GM18951 (cell line): ENCODE measurements at regions not wholly inside any gene's neighbourhood (a gene's known extent, or its start where the extent isn't known, plus 50 kb on each side); places are given as distances from the start of the nearest gene placed in this dataset.
"Not testable (repeated sequence)": the region's sequence is repeated elsewhere in the genome, so short reads cannot be mapped to it uniquely, and the experiment has no call there.

Source experiments
- POLR2A ChIP-seq: IDR thresholded peaks from 4 replicates; pipeline ENCODE4 v1.6.1; 2011; ENCODE audit warnings: mild to moderate bottlenecking; ENCODE audit not compliant: insufficient read length, insufficient read depth; ENCODE audit errors: extremely low read depth
- in situ Hi-C: fragments of 300-500 bp; cut with MboI; formaldehyde crosslinking; loops from one replicate; pipeline ENCODE4 v1.12.0; 2022; ENCODE audit warnings: low sequenced_read_pairs, mixed read lengths, inconsistent platforms; ENCODE audit not compliant: unreplicated experiment

DNA sequence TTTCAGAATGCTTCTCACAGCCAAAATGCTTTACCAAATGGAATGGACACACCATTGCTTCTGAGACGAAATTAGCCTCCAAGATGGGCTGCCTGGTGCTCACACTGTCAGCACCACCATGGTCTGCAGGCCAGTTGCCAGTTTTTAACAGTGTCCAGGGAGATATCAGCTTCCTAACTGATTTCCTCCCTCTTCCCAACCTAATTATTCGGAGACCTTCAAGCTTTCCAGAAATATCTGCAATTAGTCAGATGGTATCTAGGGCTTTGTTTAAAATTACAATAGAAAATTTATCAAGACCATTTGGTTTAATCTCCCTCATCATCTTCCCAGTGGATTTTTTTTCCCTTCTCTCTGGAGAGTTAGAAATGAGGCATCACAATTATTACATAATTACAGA is 287.5 kb downstream of the ZPLD1 start:
- in situ Hi-C loops = loop anchor here (25.0 kb wide), 1 partner anchor 915 kb away; no protein-coding TSS in a partner anchor
- TF ChIP-seq POLR2A = no peak

DNA sequence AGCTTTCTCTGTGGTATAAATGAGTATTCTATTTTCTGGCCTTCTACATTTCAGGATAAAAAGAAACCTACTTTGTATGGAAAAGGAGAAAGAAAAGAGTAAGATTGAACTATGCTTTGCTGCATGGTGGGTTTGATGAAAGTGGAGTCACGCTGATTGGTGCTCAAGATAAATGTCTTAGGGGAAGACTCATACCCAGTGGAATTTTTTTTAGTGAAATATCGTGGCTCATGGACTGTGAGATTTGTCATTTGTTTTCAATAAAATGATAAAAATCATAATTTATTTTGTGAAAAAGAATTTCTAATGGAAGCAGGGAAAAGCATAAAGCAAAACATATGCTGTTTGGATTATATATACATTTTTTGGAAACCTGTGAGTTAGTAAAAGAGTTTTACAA is 292.5 kb downstream of the ZPLD1 start:
- TF ChIP-seq POLR2A = no peak
- in situ Hi-C loops = no loop called here

- in situ Hi-C loops = not testable (repeated sequence)
Observed at GRCh38 chr3:102732581-102732980, 297.8 kb downstream of the ZPLD1 start.

DNA sequence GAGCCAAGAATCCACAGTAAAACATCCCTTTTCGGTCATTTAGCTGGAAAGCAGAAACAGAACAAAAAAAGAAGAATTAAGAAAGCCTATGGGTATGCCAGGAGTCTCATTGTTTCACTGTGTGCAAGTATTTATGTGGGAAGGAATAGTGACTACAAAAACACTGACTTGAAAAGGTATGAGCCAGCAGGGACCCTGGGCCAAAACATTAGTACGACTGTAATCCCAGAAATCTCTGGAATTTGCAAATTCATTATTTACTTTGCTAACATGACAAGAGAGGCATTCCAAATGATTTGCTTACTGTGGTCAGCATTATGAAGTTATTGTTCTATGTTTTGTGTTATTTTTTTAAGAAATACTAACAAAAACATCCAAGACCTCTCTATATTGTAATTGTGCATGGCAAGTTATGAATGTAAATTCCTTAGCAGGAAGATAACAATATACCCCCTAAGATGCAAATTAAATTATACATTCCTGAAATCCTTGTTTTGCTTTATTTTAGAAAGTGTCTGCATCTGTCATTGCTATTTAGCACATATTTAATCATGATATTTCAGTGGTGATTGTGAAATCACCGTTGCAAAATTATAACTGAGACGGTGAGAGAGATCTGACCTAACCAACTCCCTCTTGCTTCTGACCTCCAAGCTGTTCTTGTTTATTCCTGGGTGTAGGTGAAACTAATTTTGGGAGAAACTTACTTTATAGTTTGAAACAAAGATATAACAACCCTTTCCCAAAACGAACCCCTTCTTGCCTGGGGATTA is 299.2 kb downstream of the ZPLD1 start:
- TF ChIP-seq POLR2A = no peak

GRCh38 chr3:102735311-102735710 is 300.5 kb downstream of the ZPLD1 start:
- no peak for TF ChIP-seq POLR2A
- in situ Hi-C loops = no loop called here

More for the DNA sequence above, 299.2 kb downstream of the ZPLD1 start:
- in situ Hi-C loops = no loop called here

GRCh38 chr3:102736288-102736974 is 301.6 kb downstream of the ZPLD1 start:
- no peak for TF ChIP-seq POLR2A
- in situ Hi-C loops = no loop called here

GRCh38 chr3:102736975-102737304 is 302.1 kb downstream of the ZPLD1 start:
- in situ Hi-C loops = no loop called here
- TF ChIP-seq POLR2A = no peak

- in situ Hi-C loops = no loop called here
Observed at GRCh38 chr3:102737353-102737752, 302.5 kb downstream of the ZPLD1 start.

DNA sequence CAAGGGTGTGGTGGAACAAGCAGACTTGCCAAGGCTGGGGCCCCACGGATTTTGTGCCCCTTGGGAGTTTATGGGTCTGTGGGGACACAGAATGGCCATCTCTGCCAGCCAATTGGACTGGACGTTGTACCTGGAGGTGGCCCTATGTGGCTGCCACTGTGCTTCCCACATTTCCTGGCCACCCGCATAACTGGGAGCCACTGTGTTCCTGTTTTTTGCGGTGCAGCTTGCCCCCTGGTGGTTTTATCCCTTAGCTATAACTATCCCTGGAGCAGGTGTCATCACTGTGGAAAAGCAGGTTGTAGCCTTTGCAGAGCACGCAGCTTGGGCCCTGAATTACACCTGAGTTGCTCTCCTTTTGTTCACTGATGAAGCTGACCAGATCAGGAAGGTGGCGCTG is 306.3 kb downstream of the ZPLD1 start:
- in situ Hi-C loops = no loop called here
- TF ChIP-seq POLR2A = no peak

More at GRCh38 chr3:102737353-102737752, 302.5 kb downstream of the ZPLD1 start:
- TF ChIP-seq POLR2A = no peak

- no peak for TF ChIP-seq POLR2A
- in situ Hi-C loops = no loop called here
Observed at GRCh38 chr3:102741694-102742093, 306.9 kb downstream of the ZPLD1 start.

- in situ Hi-C loops = no loop called here
Observed at GRCh38 chr3:102745881-102746280, 311.1 kb downstream of the ZPLD1 start.

GRCh38 chr3:102747611-102748010 is 312.8 kb downstream of the ZPLD1 start:
- in situ Hi-C loops = no loop called here
- no peak for TF ChIP-seq POLR2A

More at GRCh38 chr3:102745881-102746280, 311.1 kb downstream of the ZPLD1 start:
- TF ChIP-seq POLR2A = no peak

DNA sequence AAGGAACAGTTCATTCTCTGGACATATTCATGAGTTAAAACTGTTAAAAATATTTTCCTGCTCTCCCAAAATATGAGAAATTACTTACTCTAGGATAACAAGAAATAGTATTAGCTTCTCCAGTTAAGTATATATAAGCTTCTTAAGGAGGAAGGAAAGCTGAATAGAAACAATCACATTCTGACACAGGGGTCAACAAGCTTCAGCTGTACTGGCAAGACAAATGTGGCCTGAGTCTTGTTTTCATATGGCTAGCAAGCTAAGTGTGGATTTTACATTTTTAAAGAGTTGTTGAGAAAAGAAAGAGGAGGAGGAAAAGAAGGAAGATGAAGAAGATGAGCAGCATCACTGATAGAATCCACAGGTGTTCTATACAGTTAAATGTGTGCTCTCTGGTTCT is 313.8 kb downstream of the ZPLD1 start:
- in situ Hi-C loops = no loop called here
- TF ChIP-seq POLR2A = no peak

DNA sequence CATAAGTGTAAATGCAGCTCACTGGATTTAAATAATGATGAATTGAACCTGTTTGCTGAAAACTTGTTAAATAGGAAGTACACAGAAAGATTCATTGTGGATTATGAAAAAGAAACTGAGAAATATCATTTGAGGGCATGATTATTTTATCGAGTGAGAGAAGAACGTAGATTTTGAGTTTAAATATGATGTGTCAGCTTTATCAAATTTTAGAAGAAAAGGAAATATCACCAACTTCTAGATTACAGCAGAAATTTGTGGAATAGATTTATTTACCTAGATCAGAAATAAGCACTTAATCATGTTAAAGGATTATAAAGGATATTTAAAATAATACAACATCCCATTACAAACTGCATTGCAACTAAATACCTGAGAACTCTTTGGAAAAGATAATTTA is 315.5 kb downstream of the ZPLD1 start:
- TF ChIP-seq POLR2A = no peak
- in situ Hi-C loops = no loop called here
